IMR-90 (cell line): ENCODE measurements at regions not wholly inside any gene's neighbourhood (a gene's known extent, or its start where the extent isn't known, plus 50 kb on each side); places are given as distances from the start of the nearest gene placed in this dataset.

ENCODE experiments used
- BHLHE40 ChIP-seq: fragments of 150-350 bp; IDR thresholded peaks from 2 replicates; pipeline ENCODE4 v1.6.1; 2016; ENCODE audit warnings: mild to moderate bottlenecking, low read depth, low read length
- CEBPB ChIP-seq: IDR thresholded peaks from 2 replicates; pipeline ENCODE4 v1.6.1; 2012; ENCODE audit warnings: low read depth, low read length, improper control_type of control experiment
- CTCF ChIP-seq: conservative IDR thresholded peaks from 2 replicates; pipeline ENCODE4 v1.5.1; 2012; ENCODE audit warnings: mild to moderate bottlenecking, low read depth, low read length, improper control_type of control experiment
- MAZ ChIP-seq: IDR thresholded peaks from 2 replicates; pipeline ENCODE4 v1.6.1; 2012; ENCODE audit warnings: low read depth, mild to moderate bottlenecking, low read length, improper control_type of control experiment, moderate library complexity, borderline replicate concordance
- MXI1 ChIP-seq: IDR thresholded peaks from 2 replicates; pipeline ENCODE4 v1.6.1; 2012; ENCODE audit warnings: low read depth, mild to moderate bottlenecking, low read length, moderate library complexity, borderline replicate concordance
- NFE2L2 ChIP-seq: fragments of 150-350 bp; IDR thresholded peaks from 2 replicates; pipeline ENCODE4 v1.6.1; 2016; ENCODE audit warnings: low read depth, mild to moderate bottlenecking, low read length
- POLR2A ChIP-seq: IDR thresholded peaks from 2 replicates; pipeline ENCODE4 v1.6.1; 2012; ENCODE audit warnings: mild to moderate bottlenecking, low read depth, low read length
- RAD21 ChIP-seq: IDR thresholded peaks from 2 replicates; pipeline ENCODE4 v1.6.1; 2012; ENCODE audit warnings: low read length, improper control_type of control experiment
- RCOR1 ChIP-seq: IDR thresholded peaks from 2 replicates; pipeline ENCODE4 v1.6.1; 2012; ENCODE audit warnings: mild to moderate bottlenecking, low read length, improper control_type of control experiment; ENCODE audit not compliant: insufficient replicate concordance
- RFX5 ChIP-seq: IDR thresholded peaks from 2 replicates; pipeline ENCODE4 v1.8.0; 2012; ENCODE audit warnings: low read depth, mild to moderate bottlenecking, low read length, moderate library complexity
- SMC3 ChIP-seq: fragments of 150-350 bp; IDR thresholded peaks from 2 replicates; pipeline ENCODE4 v1.6.1; 2016; ENCODE audit warnings: low read depth, mild to moderate bottlenecking, antibody characterized with exemption, low read length, moderate library complexity
- TF ChIP-seq, protein P1 (sequence below): fragments of 150-350 bp; IDR thresholded peaks from 2 replicates; pipeline ENCODE4 v1.6.1; 2017; ENCODE audit warnings: mild to moderate bottlenecking, antibody characterized with exemption, low read length, low read depth

GRCh38 chr2:51145761-51146160 lies 113.8 kb upstream of the NRXN1 start:
- TF ChIP-seq CTCF (no peak), SMC3 (no peak), RAD21 (no peak), POLR2A (no peak), RFX5 (no peak), BHLHE40 (no peak), MAZ (no peak), RCOR1 (no peak), MXI1 (no peak), CEBPB (no peak), NFE2L2 (no peak)
- TF ChIP-seq, protein P1, sequence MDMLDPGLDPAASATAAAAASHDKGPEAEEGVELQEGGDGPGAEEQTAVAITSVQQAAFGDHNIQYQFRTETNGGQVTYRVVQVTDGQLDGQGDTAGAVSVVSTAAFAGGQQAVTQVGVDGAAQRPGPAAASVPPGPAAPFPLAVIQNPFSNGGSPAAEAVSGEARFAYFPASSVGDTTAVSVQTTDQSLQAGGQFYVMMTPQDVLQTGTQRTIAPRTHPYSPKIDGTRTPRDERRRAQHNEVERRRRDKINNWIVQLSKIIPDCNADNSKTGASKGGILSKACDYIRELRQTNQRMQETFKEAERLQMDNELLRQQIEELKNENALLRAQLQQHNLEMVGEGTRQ, result no peak
